Stimulated activated naive B cell treated with anti-CD40 and anti-IgM and Interleukin-4, amounts not matched to agents 10 μg/mL and 1 μg/mL and 100 μg/mL, for 72 hours (primary cell): ENCODE measurements at regions not wholly inside any gene's neighbourhood (a gene's known extent, or its start where the extent isn't known, plus 50 kb on each side); places are given as distances from the start of the nearest gene placed in this dataset.

Experiments
- ATAC-seq, 2 donors: fragments of 150-1000 bp; cut with Tn5 transposase; replicated peaks; 2 replicates each; pipeline ENCODE4 v1.10.0; 2021; ENCODE audit warnings: moderate library complexity in 1 of 2
- DNase-seq: peaks from one replicate; pipeline ENCODE4 v3.0.0; 2021
- H3K27ac Mint-ChIP-seq: one replicate; pipeline ENCODE4 v1.8.0; 2022; ENCODE audit warnings: mild to moderate bottlenecking, mixed read lengths
- H3K27me3 Mint-ChIP-seq, 2 donors: one replicate each; pipeline ENCODE4 v1.8.0; 2022; ENCODE audit warnings: mixed read lengths in 2 of 2
- H3K36me3 Mint-ChIP-seq, 2 donors: one replicate each; pipeline ENCODE4 v1.8.0; 2022; ENCODE audit warnings: mixed read lengths in 2 of 2, mild to moderate bottlenecking in 1 of 2
- H3K4me1 Mint-ChIP-seq, 2 donors: one replicate each; pipeline ENCODE4 v1.8.0; 2022; ENCODE audit warnings: mixed read lengths in 2 of 2, mild to moderate bottlenecking in 1 of 2
- H3K4me3 Mint-ChIP-seq, 2 donors: one replicate each; pipeline ENCODE4 v1.8.0; 2022; ENCODE audit warnings: mild to moderate bottlenecking in 2 of 2, mixed read lengths in 2 of 2, moderate library complexity in 1 of 2
- H3K9me3 Mint-ChIP-seq, 2 donors: one replicate each; pipeline ENCODE4 v1.8.0; 2022; ENCODE audit warnings: mixed read lengths in 2 of 2, mild to moderate bottlenecking in 1 of 2

DNA sequence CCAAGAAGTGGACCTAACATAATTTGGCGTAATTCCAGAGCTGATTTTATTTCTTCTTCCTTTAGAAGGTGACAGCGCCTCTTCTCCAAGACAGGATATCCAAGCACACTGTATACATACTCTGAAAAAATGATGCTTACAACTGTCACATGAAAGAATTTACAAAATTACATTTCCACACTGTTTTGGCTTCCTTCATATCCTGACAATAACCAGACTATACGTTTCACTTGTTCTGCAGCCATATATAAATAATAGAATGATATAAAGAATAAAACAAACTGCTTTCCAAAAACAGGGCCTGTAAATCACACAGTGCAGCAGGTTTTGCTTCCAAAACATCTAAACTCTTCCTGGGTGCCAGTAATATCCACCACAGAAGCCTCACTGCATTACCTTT lies 141.6 kb downstream of the FBXO8 start:
- Mint-ChIP-seq H3K4me1 (no peaks in the 10 kb centered on the region), H3K27me3 (peaks cover under 1 to 15% of the 10 kb centered on the region in 2 donors), H3K36me3 (no peaks in the 10 kb centered on the region), H3K4me3 (no peak overlapping the region), H3K9me3 (no peaks in the 10 kb centered on the region), H3K27ac (no peak overlapping the region)
- no peak for ATAC-seq
- no peak for DNase-seq

DNA sequence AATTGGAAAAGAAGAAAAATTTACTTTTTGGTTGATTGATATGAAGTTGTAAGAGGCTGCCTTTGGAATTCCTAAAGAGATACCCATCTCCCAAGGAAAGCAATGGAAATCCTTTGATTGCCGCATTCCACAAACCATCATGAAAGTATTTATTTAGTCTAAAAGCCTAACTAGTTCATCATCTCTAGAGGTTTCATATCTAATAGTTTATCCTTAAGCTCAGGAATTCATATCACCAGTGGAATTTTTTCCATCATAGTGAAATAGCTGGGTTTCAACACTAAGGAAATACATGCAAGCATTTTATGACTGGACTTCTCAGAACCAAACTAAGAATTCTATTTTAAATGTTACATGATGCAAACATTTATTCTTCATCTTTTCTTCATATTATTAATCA lies 144.9 kb downstream of the FBXO8 start:
- Mint-ChIP-seq H3K27ac (no peak overlapping the region), H3K4me1 (no peaks in the 10 kb centered on the region), H3K36me3 (no peaks in the 10 kb centered on the region), H3K4me3 (no peak overlapping the region), H3K27me3 (peaks cover 0 to 11% of the 10 kb centered on the region in 2 donors), H3K9me3 (no peaks in the 10 kb centered on the region)
- ATAC-seq, result no peak
- DNase-seq, result no peak

DNA sequence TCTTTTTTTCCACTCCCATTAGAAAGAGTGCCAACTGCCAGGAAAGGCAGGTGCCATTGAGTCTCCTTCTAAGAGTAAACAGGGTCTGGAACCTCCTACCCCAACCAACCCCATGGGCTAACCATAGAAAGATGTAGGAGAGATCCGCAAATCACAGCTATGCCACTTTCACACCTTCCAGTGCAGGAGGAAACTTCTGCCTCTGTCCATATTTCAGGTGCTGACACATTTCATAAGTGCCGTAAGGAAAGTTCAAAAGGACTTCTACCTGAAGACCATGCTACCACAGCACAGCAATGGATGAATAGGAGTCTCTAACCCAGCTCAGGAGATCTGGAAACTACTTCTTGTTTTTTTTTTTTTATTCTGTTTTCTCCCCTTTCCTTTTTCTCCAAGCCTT lies 145.8 kb downstream of the FBXO8 start:
- Mint-ChIP-seq H3K4me3 (no peak overlapping the region), H3K27me3 (peaks cover 0 to 6% of the 10 kb centered on the region in 2 donors), H3K27ac (no peak overlapping the region), H3K9me3 (no peaks in the 10 kb centered on the region), H3K36me3 (no peaks in the 10 kb centered on the region), H3K4me1 (no peaks in the 10 kb centered on the region)
- ATAC-seq, result no peak
- DNase-seq, result no peak

DNA sequence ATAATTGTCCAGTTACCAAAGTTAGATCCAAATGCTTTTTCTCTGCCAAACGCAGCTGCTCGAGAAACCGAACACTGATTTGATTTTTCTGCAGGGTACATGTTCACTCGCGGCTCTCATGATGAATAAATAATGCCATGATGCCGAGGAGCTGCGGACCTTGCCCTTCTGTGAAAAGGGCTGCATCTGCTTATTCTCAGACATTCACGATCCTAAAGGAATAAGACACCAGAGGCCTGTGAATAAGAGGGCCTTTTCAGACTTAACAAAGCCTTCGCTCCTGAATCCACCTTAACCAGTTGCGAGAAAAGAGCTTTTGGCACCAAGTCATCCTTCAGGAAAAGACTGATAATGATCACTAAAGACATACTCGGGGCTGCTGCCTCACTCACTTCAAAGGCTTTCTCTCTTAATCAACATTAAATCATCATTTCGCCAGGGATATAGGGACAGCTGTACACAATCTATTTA lies 147.5 kb downstream of the FBXO8 start:
- no peak for ATAC-seq
- Mint-ChIP-seq H3K27me3 (peaks cover 0 to 6% of the 10 kb centered on the region in 2 donors), H3K4me1 (no peaks in the 10 kb centered on the region), H3K27ac (no peak overlapping the region), H3K9me3 (no peaks in the 10 kb centered on the region), H3K4me3 (no peak overlapping the region), H3K36me3 (no peaks in the 10 kb centered on the region)
- DNase-seq, result no peak

DNA sequence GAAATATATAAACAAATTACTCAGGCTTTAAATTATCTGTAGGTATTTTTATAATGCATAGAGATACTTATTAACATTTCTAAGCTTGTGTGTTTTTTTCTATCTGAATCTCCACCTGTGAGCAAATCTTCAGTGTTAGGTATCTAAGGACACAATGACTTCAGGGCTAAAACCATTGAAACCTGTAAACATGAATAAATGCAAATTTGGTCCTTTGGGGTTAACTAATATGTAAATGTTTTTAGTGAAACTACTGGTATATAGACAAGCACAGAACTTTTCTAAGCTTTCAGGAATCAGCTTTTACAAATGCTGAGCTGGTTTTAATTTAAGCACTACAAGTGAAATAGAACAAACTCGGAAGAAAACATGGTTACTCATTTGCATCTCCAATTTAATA lies 147.9 kb downstream of the FBXO8 start:
- H3K4me1 Mint-ChIP-seq, result no peaks in the 10 kb centered on the region
- no peak for DNase-seq
- H3K4me3 Mint-ChIP-seq, result no peak overlapping the region
- ATAC-seq, result no peak
- H3K9me3 Mint-ChIP-seq, result no peaks in the 10 kb centered on the region
- no peaks in the 10 kb centered on the region for H3K36me3 Mint-ChIP-seq
- peaks cover 0 to 6% of the 10 kb centered on the region in 2 donors for H3K27me3 Mint-ChIP-seq
- no peak overlapping the region for H3K27ac Mint-ChIP-seq

DNA sequence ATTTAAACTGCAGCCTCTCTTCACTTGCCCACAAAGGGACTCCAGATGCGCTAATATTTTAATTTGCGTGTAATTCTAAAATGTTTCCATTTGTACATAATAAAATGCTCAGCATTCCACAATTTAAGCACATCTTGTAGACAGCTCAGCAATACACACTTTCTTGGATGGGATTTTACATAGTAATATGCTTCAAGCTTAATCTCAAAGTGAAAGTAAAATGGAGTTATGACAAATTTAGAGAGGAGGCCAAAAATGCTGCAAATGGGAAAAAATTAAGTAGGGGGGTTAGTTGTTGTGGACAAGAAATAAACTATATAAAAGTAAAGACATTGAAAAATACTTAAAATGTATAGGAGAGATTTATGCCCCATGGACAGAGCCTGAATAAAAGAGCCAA lies 149.1 kb downstream of the FBXO8 start:
- DNase-seq, result no peak
- Mint-ChIP-seq H3K4me1 (no peaks in the 10 kb centered on the region), H3K27ac (no peak overlapping the region), H3K9me3 (no peaks in the 10 kb centered on the region), H3K4me3 (no peak overlapping the region), H3K27me3 (peaks cover 0 to 8% of the 10 kb centered on the region in 2 donors), H3K36me3 (no peaks in the 10 kb centered on the region)
- no peak for ATAC-seq

DNA sequence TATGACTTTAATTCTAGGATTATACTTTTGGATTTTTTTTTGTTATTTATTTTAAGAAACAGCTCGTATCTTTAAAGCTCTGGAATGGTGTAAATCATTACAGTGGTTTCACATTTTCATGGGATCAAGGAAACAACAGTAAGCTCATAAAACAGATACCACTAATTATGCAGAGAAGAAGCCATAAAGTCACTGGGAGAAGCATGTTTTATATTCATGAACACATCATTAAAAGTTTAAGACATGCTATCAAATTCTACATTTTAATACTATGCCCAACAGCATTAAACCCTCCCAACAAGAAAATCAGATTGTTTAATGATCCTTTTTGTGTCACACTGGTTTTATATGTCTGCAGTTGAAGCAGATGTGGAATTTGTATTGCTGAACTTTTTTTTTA lies 149.9 kb downstream of the FBXO8 start:
- no peaks in the 10 kb centered on the region for H3K36me3 Mint-ChIP-seq
- ATAC-seq, result no peak
- H3K4me1 Mint-ChIP-seq, result no peaks in the 10 kb centered on the region
- no peak overlapping the region for H3K4me3 Mint-ChIP-seq
- no peak overlapping the region for H3K27ac Mint-ChIP-seq
- no peak for DNase-seq
- H3K9me3 Mint-ChIP-seq, result no peaks in the 10 kb centered on the region
- H3K27me3 Mint-ChIP-seq, result peaks cover 0 to 8% of the 10 kb centered on the region in 2 donors

DNA sequence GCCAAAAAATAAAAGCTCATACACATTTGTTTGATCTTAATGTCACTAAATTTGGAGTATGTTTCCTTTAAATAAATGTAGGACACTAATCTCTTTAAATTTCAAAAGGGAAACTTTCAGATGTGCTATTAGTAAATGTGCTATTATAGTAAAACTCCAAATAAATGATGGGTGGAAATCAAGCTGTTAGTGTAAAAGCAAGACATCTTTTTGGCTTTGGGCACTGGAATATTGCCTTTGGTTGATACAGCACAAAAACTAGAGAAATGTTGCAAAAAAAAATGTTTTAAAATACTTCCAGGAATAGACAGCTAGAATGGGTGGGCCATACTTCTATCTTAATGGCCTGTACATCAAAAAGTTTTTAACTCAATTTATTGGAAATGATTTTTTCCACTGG lies 151.6 kb downstream of the FBXO8 start:
- H3K27ac Mint-ChIP-seq, result no peak overlapping the region
- no peak overlapping the region for H3K4me3 Mint-ChIP-seq
- peaks cover 0 to 10% of the 10 kb centered on the region in 2 donors for H3K27me3 Mint-ChIP-seq
- DNase-seq (no peak), ATAC-seq (no peak)
- H3K36me3 Mint-ChIP-seq, result no peaks in the 10 kb centered on the region
- no peaks in the 10 kb centered on the region for H3K4me1 Mint-ChIP-seq
- no peaks in the 10 kb centered on the region for H3K9me3 Mint-ChIP-seq

DNA sequence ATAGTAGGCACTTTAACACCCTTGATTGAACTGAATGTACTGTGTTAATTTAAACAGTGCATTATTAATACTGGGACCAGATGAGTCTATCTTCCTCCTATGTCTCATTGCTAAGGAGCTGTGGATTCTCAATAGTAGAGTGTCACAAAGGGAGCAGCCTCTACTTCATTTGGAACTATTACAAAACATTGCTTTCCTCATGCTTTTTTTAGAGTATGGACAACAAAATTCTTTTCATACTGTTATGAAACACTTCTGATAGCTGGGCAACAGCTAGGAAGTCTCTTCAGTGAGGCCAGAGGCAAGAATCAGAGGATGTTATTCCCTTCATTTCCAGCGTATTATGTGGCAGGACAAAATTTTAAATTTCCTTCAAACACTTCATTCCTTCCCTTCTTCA lies 160.8 kb downstream of the FBXO8 start:
- DNase-seq (no peak), ATAC-seq (no peak)
- Mint-ChIP-seq H3K9me3 (no peaks in the 10 kb centered on the region), H3K36me3 (no peaks in the 10 kb centered on the region), H3K4me3 (no peak overlapping the region), H3K27me3 (peaks cover 28 to 42% of the 10 kb centered on the region in 2 donors), H3K27ac (no peak overlapping the region), H3K4me1 (peaks cover 0 to 4% of the 10 kb centered on the region in 2 donors)

DNA sequence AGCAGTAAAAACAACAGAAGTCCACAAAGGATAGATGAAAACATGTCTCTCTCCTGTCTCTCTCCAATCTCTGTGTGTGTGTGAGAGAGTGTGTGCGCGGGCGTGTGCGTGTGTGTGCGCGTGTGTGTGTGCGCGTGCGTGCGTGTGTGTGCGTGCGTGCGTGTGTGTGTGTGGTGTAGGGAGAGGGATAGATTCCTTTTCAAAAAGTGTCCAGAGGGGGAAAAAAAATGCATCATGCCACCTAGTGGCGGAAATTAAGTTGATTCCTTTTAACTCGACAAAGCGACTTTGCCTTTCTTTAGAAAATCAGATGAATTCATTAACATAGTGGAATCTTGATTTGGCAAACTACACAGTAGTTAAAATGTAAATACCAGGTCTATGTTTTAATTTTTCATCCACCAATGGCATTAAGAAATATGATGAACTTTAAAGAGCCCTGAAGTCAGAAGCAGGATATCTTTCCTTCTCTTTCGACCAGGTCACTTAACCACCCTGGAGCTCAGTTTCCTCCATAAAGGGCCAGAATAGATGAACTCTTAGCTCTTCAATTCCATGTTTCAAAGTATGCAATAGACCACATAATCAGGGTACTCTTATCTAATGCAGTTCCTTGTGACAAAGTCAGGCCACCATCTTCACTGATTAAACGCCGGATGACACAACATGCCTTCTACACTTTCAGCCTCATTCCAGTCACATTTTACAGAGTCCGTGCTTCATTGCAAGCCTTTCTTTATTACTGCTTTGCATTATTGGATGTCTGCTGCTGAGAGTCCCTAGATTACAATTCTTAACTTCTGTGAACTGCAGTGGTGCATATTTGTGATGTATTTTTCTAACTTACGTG lies 162.8 kb downstream of the FBXO8 start:
- no peak overlapping the region for H3K27ac Mint-ChIP-seq
- peak; percentile 70 to 73 for ATAC-seq
- DNase-seq, result peak; percentile 1

DNA sequence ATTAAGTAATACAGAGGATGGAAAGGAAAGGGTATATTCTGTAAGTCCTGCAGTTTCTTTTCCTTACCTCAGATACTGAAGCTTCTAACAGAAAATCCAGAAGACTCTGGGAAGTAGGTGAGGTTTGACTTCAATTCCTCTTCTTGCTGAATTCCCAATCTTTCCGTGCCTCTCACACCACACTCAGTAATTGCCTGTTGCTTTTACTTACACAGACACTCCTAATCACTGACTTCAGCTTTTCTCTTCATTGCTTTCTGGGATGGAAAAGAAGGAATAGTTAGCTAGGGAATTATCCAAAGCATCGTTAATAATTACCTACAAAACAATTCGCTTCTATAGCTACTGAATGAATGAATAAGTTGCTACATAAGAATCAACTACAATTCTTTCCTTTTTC lies 163.6 kb downstream of the FBXO8 start:
- Mint-ChIP-seq H3K36me3 (no peaks in the 10 kb centered on the region), H3K27me3 (peaks cover 33 to 44% of the 10 kb centered on the region in 2 donors), H3K4me3 (no peak overlapping the region), H3K9me3 (no peaks in the 10 kb centered on the region), H3K27ac (no peak overlapping the region), H3K4me1 (peaks cover 0 to 4% of the 10 kb centered on the region in 2 donors)
- no peak for DNase-seq
- no peak for ATAC-seq

More for the DNA sequence above, 162.8 kb downstream of the FBXO8 start:
- Mint-ChIP-seq H3K4me3 (peak overlapping the region; percentile 10 to 51), H3K27me3 (peaks cover 33 to 50% of the 10 kb centered on the region in 2 donors), H3K9me3 (no peaks in the 10 kb centered on the region), H3K4me1 (peaks cover 0 to 4% of the 10 kb centered on the region in 2 donors), H3K36me3 (no peaks in the 10 kb centered on the region)

DNA sequence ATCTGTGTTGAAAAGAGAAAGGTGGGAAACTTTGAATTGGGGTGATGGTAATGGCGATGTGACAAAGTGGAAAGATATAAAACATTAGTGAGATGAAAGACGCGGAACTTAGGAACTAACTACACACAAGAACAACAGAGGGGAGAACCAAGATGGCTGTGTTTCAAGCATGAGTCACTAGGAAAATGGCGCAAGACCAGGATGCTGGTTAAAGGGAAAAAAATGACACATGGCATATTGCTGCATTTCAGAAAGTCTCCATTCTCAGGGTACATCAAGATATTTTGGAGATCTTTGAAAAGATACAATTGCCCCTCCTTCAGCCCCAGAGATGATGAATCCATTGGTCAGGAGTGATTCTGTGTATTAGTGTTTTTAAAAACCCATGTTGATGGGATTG lies 164.4 kb downstream of the FBXO8 start:
- ATAC-seq (no peak), DNase-seq (no peak)
- Mint-ChIP-seq H3K9me3 (no peaks in the 10 kb centered on the region), H3K36me3 (no peaks in the 10 kb centered on the region), H3K4me3 (no peak overlapping the region), H3K27ac (no peak overlapping the region), H3K4me1 (peaks cover 0 to 4% of the 10 kb centered on the region in 2 donors), H3K27me3 (peaks cover 33 to 40% of the 10 kb centered on the region in 2 donors)

DNA sequence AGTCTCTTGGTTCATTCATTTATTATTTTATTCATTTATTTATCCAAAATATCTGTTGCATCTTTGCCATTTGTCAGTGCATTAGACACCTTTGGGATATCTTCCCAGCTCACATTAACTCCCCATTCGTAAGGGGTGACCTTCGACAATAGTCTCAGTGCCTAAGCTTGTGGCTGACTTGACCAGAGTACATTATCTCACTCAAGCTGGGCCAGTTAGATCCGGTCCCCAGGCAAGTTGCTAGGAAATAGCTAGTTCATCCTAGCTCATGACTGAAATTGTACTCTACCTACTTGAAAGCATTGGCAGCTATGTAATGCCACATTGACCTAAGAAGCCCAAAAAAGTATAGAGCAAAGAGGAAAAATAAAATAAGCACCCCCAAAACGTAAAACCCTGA lies 165.3 kb downstream of the FBXO8 start:
- DNase-seq (no peak), ATAC-seq (no peak)
- H3K4me1 Mint-ChIP-seq, result peaks cover 0 to 4% of the 10 kb centered on the region in 2 donors
- peaks cover 33 to 39% of the 10 kb centered on the region in 2 donors for H3K27me3 Mint-ChIP-seq
- H3K4me3 Mint-ChIP-seq, result no peak overlapping the region
- no peaks in the 10 kb centered on the region for H3K9me3 Mint-ChIP-seq
- no peaks in the 10 kb centered on the region for H3K36me3 Mint-ChIP-seq
- H3K27ac Mint-ChIP-seq, result no peak overlapping the region

DNA sequence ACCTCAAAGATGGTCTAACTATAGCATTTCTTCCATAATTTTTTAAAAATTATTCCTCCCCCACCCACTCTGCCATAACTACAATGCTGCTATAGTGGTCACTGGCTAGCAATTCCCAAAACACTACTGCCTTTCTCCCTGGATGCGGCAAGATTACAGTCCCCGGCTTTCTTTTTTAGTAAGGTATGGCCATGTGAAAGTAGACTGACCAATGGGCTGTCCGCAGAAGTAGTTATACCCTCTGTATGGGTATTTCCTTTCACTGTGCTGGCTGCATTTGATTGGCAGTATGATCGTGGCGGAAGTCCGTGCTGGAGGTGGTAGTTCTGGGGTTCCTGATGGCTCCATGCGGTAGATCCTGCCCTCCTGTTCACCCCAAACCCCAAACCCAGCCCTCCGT lies 166.0 kb downstream of the FBXO8 start:
- no peak overlapping the region for H3K4me3 Mint-ChIP-seq
- DNase-seq (no peak), ATAC-seq (no peak)
- no peaks in the 10 kb centered on the region for H3K9me3 Mint-ChIP-seq
- H3K27me3 Mint-ChIP-seq, result peaks cover 30 to 32% of the 10 kb centered on the region in 2 donors
- H3K36me3 Mint-ChIP-seq, result no peaks in the 10 kb centered on the region
- peaks cover 0 to 4% of the 10 kb centered on the region in 2 donors for H3K4me1 Mint-ChIP-seq
- no peak overlapping the region for H3K27ac Mint-ChIP-seq

DNA sequence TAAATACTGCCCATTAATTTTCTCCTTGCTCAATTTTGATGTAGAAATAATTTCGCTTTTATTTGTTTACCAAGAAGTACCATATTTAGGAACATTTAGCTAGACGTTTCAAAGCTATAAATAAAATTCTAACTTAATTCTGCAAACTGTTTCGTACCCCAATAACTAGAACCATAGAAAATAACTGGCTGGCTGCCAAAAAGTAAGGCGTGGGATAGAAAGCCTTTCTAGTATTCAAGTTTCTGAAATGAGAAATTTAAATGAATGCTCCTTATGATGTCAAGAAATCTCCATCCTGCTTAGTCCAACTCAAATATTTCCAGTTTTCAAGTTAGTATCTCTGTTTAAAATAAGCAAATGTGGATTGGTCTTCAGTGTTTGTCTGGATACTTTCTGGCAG lies 167.4 kb downstream of the FBXO8 start:
- DNase-seq (no peak), ATAC-seq (no peak)
- H3K4me3 Mint-ChIP-seq, result no peak overlapping the region
- peaks cover 32% of the 10 kb centered on the region in 2 donors for H3K27me3 Mint-ChIP-seq
- H3K4me1 Mint-ChIP-seq, result peaks cover 0 to 4% of the 10 kb centered on the region in 2 donors
- H3K36me3 Mint-ChIP-seq, result no peaks in the 10 kb centered on the region
- H3K27ac Mint-ChIP-seq, result no peak overlapping the region
- no peaks in the 10 kb centered on the region for H3K9me3 Mint-ChIP-seq
